GM08714 (cell line): ENCODE measurements at regions not wholly inside any gene's neighbourhood (a gene's known extent, or its start where the extent isn't known, plus 50 kb on each side); places are given as distances from the start of the nearest gene placed in this dataset.

Source experiments
- H3K4me3 ChIP-seq: fragments of 200-500 bp; sonication (Bioruptor generic); 2 replicates; pipeline ENCODE4 v1.5.1; 2014; ENCODE audit warnings: mild to moderate bottlenecking, low read length, inconsistent platforms
- ZNF274 ChIP-seq: IDR thresholded peaks from 2 replicates; pipeline ENCODE4 v1.6.1; 2012; ENCODE audit warnings: mild to moderate bottlenecking, low read depth, low read length

DNA sequence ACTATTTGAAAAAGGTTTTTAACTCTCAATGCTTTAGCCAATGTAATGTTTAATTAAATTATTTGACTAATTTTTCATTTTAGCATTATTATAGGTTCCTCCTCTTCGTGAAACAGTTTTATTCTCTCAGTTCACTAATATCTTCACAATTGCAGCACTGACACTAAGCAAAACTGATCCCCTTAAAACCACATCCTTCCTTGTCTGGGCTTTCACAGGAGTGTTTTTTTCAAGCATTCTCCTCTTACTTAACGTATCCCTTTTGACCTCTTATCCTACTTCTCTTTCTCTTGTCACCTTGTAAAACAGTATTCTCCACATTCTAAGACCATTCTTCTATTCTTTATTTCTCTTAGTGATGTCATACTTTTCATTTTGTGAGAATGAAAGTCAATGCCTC, 112.8 kb downstream of the DSC3 start:
- TF ChIP-seq ZNF274: no peak
- no peak overlapping the region for H3K4me3 ChIP-seq

DNA sequence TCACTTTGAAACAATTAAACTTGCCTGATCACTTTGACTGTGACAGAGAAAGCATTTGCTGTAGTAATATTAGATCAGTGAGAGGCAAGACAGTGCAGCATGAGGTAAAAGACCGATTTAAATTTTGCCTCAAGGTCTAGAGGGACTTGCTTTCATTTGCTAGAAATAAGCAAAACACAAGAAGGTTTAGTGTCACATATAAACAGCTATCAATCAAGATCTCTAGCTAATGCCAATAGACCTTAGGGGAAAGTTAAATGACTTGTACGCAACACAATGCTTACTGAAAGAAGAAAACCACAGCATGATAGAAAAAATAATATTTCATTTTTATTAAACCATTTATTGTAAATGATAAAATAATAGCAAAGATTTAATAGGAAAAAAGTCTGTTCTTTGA, 113.5 kb downstream of the DSC3 start:
- H3K4me3 ChIP-seq: no peak overlapping the region
- no peak for TF ChIP-seq ZNF274

GRCh38 chr18:30927517-30928075, 114.9 kb downstream of the DSC3 start:
- H3K4me3 ChIP-seq: no peak overlapping the region
- TF ChIP-seq ZNF274: no peak

GRCh38 chr18:30927042-30927441, 115.5 kb downstream of the DSC3 start:
- no peak for TF ChIP-seq ZNF274
- no peak overlapping the region for H3K4me3 ChIP-seq

DNA sequence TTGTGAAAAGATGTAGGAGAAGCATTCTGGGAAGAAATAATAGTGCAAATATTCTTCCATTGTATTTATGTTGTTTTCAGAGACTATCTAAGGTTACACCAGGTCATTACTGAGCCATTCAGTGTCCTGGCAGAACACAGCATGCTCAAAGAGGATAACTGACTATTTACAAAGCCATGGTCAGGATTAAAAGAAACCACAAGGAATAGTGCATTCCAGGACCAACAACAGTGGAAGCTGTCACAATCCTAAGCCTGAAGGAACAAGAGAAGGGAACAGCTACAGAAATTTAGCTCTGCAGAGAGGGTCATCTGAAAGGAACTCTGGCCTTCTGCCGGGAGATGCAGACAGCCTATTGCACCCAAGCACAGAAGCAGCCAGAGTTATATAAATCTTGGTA, 116.7 kb downstream of the DSC3 start:
- H3K4me3 ChIP-seq: no peak overlapping the region

GRCh38 chr18:30920757-30921156, 121.8 kb downstream of the DSC3 start:
- no peak for TF ChIP-seq ZNF274
- no peak overlapping the region for H3K4me3 ChIP-seq

More for the DNA sequence above, 116.7 kb downstream of the DSC3 start:
- no peak for TF ChIP-seq ZNF274

DNA sequence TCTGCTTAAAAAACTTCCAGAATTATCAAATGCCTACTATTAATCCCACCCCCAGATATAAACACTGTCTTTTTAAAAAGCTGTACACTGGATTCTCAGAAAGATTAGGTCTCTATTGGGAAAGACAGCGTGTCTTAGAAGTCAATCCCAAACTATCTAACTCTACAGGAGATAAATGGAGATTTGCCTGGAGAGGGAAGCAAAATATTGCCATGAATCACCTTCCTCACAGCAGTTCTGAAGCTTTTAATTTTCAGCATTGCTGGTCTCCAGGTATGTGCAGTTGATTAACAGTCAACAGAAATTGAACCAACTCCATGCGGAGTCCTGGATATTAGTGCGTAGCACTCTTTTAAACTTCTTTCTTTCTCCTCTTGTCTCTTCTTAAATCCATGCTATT, 122.2 kb downstream of the DSC3 start:
- no peak for TF ChIP-seq ZNF274

GRCh38 chr18:30917651-30918050, 124.9 kb downstream of the DSC3 start:
- no peak for TF ChIP-seq ZNF274
- no peak overlapping the region for H3K4me3 ChIP-seq

More for the DNA sequence above, 122.2 kb downstream of the DSC3 start:
- no peak overlapping the region for H3K4me3 ChIP-seq

GRCh38 chr18:30915336-30915988, 127.1 kb downstream of the DSC3 start:
- no peak for TF ChIP-seq ZNF274
- H3K4me3 ChIP-seq: no peak overlapping the region

GRCh38 chr18:30908381-30908780, 134.2 kb downstream of the DSC3 start:
- H3K4me3 ChIP-seq: no peak overlapping the region
- TF ChIP-seq ZNF274: no peak

DNA sequence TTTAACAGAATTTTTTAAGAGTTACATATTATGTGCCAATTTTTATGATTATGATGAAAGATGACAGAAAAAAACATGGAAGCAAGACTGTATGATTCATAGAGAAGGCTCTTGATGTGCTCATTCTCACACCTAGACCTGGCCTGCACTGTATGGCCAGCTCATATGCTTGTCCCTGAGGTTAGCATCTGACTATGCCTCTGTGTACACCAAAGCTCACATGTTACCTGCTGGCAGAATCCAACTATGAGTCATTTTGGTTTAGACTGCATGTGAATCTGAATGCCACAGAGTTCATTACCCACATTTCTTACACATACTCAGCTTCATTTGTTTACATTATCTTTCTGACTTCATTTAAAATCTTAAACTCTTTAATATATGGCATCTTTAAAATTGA, 139.0 kb downstream of the DSC3 start:
- no peak for TF ChIP-seq ZNF274
- H3K4me3 ChIP-seq: no peak overlapping the region

DNA sequence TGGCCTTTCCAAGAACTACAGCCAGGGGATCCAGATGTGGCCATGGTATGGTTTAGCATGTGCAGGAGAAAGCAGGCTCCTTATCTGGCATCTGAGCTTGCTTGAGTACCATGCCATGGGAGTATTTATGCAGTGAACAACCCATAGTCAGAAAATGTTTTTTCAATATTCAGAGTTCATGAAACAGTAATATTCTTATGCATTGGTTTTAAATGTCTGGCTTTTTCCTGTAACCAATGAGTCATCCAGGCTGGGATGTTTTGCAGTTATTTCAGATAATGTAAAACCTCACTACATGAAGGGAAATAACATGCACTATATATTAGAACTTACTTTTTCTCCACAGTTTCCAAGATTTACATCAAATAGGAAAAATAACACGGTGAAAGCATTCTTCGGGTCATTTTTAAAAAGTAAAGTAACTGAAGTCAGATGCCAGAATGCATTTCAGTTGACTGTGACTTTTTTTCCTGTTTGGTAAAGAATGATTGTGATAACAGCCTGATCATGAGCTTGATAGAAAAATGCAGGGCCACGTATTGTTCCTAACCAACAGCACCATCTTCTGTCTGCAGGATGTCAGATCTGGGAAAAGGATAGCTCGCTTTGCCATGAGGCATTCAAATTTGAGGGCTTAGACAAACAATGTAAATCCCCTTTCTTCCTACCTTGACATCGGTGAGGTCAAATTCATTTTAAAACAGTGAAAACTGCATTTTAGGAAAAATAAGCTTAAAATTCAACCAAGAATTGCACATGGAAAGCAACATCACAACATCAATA, 152.8 kb downstream of the DSC3 start:
- no peak for TF ChIP-seq ZNF274
- H3K4me3 ChIP-seq: no peak overlapping the region

DNA sequence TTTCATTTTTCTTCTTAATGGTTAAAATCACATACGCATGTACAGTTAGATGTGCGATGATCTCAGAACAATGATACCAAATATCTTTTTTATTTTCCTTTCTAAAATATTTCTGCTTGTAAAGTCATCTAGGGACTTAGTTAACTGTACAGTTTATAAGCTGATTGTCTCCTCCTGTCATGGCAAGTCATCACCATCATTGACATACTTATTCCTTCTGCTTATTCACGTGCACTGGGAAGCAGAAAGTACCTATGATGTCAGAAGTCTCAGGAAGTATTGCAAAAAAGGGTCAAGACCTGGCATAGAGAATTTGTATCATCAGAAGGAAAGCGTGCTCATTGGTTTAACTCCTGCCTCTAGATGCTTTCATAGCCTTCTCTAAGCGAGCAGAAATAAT, 154.2 kb downstream of the DSC3 start:
- H3K4me3 ChIP-seq: no peak overlapping the region
- TF ChIP-seq ZNF274: no peak

GRCh38 chr18:30886998-30887397, 155.5 kb downstream of the DSC3 start:
- no peak for TF ChIP-seq ZNF274
- H3K4me3 ChIP-seq: no peak overlapping the region

DNA sequence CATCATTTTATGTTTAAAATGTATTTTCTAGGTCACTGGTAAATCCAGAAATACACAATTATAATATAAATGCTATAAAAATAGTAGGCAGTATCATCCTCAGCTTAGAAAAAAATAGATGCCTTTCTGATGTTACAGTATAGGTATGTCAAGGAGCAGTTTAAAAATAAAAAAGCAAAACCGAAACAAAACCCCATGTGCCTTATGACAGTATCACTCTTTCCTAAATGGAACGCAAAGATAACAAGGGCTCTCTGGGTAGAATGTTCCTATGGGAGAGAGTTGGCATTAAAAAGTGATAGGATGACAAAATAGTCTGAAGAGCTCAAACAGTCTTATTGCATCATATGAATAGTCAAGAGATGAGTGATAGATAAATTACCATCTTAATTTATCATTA, 172.1 kb downstream of the DSC3 start:
- TF ChIP-seq ZNF274: no peak

More for the DNA sequence above, 172.1 kb downstream of the DSC3 start:
- H3K4me3 ChIP-seq: no peak overlapping the region
